RWPE2 (cell line): ENCODE measurements at regions not wholly inside any gene's neighbourhood (a gene's known extent, or its start where the extent isn't known, plus 50 kb on each side); places are given as distances from the start of the nearest gene placed in this dataset.

Source experiments
- ATAC-seq: fragments of 200-7000 bp; cut with Tn5 transposase; 3 replicates; pipeline ENCODE4 v1.9.1; 2021; ENCODE audit warnings: low read depth
- DNase-seq: peaks from one replicate; pipeline ENCODE4 v3.0.0-alpha.2; 2020; ENCODE audit warnings: low spot score
- H3K27ac ChIP-seq: fragments of 450-650 bp; 2 replicates; pipeline ENCODE4 v1.5.1; 2017; ENCODE audit warnings: mild to moderate bottlenecking; ENCODE audit not compliant: poor library complexity, severe bottlenecking
- H3K27me3 ChIP-seq: fragments of 250-450 bp; sonication (Bioruptor Pico); 2 replicates; pipeline ENCODE4 v1.5.1; 2021; ENCODE audit warnings: mild to moderate bottlenecking, moderate library complexity; ENCODE audit not compliant: insufficient read depth, poor library complexity, severe bottlenecking
- H3K36me3 ChIP-seq: fragments of 250-450 bp; sonication (Bioruptor Pico); 2 replicates; pipeline ENCODE4 v1.5.1; 2020; ENCODE audit warnings: low read depth, mild to moderate bottlenecking, moderate library complexity
- H3K4me1 ChIP-seq: fragments of 250-450 bp; sonication (Bioruptor Pico); 2 replicates; pipeline ENCODE4 v1.5.1; 2021; ENCODE audit warnings: mild to moderate bottlenecking, moderate library complexity; ENCODE audit not compliant: insufficient read depth, poor library complexity, severe bottlenecking
- H3K4me3 ChIP-seq: fragments of 250-450 bp; sonication (Bioruptor Pico); 2 replicates; pipeline ENCODE4 v1.5.1; 2021; ENCODE audit warnings: mild to moderate bottlenecking, moderate library complexity; ENCODE audit not compliant: severe bottlenecking
- H3K9me3 ChIP-seq: fragments of 250-450 bp; sonication (Bioruptor Pico); 2 replicates; pipeline ENCODE4 v1.5.1; 2021; ENCODE audit warnings: mild to moderate bottlenecking, moderate library complexity; ENCODE audit not compliant: severe bottlenecking
- TF ChIP-seq, protein P1 (sequence below): fragments of 450-650 bp; IDR thresholded peaks from one replicate; pipeline ENCODE4 v1.5.1; 2017; ENCODE audit warnings: mild to moderate bottlenecking, moderate library complexity; ENCODE audit not compliant: poor library complexity, severe bottlenecking

DNA sequence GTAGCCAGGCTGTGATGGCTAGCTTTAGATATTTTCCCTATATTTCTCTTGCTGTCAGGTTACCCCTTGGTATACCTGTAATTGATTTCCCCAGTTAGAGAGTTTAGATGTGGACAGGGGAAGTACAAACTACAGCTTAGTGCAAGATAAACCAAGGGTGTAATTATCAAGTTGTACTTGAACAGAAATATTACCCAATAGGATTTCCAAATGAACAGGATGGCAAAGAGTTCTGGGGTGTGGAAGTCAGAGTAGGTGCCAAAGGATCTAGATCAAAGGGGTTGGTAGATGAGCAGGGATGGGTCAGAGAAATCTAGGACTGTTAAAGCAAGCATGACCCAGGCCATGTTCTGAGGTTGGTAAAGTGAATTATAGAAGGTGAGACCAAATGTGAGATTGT lies 585.2 kb downstream of the CCDC85A start:
- H3K27me3 ChIP-seq, result no peaks in the 10 kb centered on the region
- H3K9me3 ChIP-seq, result no peaks in the 10 kb centered on the region
- H3K4me1 ChIP-seq, result no peaks in the 10 kb centered on the region
- no peak overlapping the region for H3K27ac ChIP-seq
- TF ChIP-seq, protein P1, sequence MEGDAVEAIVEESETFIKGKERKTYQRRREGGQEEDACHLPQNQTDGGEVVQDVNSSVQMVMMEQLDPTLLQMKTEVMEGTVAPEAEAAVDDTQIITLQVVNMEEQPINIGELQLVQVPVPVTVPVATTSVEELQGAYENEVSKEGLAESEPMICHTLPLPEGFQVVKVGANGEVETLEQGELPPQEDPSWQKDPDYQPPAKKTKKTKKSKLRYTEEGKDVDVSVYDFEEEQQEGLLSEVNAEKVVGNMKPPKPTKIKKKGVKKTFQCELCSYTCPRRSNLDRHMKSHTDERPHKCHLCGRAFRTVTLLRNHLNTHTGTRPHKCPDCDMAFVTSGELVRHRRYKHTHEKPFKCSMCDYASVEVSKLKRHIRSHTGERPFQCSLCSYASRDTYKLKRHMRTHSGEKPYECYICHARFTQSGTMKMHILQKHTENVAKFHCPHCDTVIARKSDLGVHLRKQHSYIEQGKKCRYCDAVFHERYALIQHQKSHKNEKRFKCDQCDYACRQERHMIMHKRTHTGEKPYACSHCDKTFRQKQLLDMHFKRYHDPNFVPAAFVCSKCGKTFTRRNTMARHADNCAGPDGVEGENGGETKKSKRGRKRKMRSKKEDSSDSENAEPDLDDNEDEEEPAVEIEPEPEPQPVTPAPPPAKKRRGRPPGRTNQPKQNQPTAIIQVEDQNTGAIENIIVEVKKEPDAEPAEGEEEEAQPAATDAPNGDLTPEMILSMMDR, result no peak
- H3K36me3 ChIP-seq, result no peaks in the 10 kb centered on the region
- ATAC-seq (no peak), DNase-seq (no peak)
- no peak overlapping the region for H3K4me3 ChIP-seq

GRCh38 chr2:56770490-56770889 lies 586.7 kb downstream of the CCDC85A start:
- no peaks in the 10 kb centered on the region for H3K9me3 ChIP-seq
- no peaks in the 10 kb centered on the region for H3K4me1 ChIP-seq
- ATAC-seq (no peak), DNase-seq (no peak)
- H3K27ac ChIP-seq, result no peak overlapping the region
- H3K36me3 ChIP-seq, result no peaks in the 10 kb centered on the region
- no peak overlapping the region for H3K4me3 ChIP-seq
- TF ChIP-seq, protein P1, result no peak
- H3K27me3 ChIP-seq, result no peaks in the 10 kb centered on the region

DNA sequence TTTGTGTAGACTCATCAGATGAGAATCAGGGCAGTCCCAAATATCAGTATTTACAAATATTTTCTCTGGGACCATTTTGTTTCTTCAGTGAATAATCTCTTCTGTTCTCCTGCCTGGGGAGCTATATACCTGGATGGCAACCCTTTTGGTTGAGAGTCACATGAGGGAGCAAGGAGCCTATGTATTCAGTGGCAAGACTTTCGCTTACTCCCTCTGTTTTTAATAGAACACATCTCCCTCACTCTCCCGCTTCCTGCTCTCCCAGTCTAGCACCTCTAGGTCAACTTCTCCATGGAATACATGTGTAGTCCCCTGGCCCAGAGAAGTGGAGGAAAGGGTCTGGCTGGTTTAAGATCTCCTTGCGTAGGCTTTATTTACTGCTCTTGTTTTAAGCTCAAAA lies 600.3 kb downstream of the CCDC85A start:
- no peaks in the 10 kb centered on the region for H3K36me3 ChIP-seq
- ATAC-seq (no peak), DNase-seq (no peak)
- H3K9me3 ChIP-seq, result no peaks in the 10 kb centered on the region
- TF ChIP-seq, protein P1, result no peak
- H3K4me3 ChIP-seq, result no peak overlapping the region
- no peaks in the 10 kb centered on the region for H3K27me3 ChIP-seq
- no peak overlapping the region for H3K27ac ChIP-seq
- no peaks in the 10 kb centered on the region for H3K4me1 ChIP-seq

- Histone ChIP-seq H3K9me3 (no peaks in the 10 kb centered on the region), H3K4me3 (no peak overlapping the region), H3K27ac (no peak overlapping the region), H3K36me3 (no peaks in the 10 kb centered on the region), H3K4me1 (no peaks in the 10 kb centered on the region), H3K27me3 (no peaks in the 10 kb centered on the region)
- no peak for ATAC-seq
- DNase-seq, result no peak
- TF ChIP-seq, protein P1, result no peak
Observed at GRCh38 chr2:56801214-56801613, 617.4 kb downstream of the CCDC85A start.

- Histone ChIP-seq H3K4me1 (no peaks in the 10 kb centered on the region), H3K27ac (no peak overlapping the region), H3K4me3 (no peak overlapping the region), H3K36me3 (no peaks in the 10 kb centered on the region), H3K27me3 (no peaks in the 10 kb centered on the region), H3K9me3 (no peaks in the 10 kb centered on the region)
- no peak for ATAC-seq
- no peak for DNase-seq
- TF ChIP-seq, protein P1, result no peak
Observed at GRCh38 chr2:56801770-56802169, 618.0 kb downstream of the CCDC85A start.
